ENCODE measurements at regions not wholly inside any gene's neighbourhood (a gene's known extent, or its start where the extent isn't known, plus 50 kb on each side); places are given as distances from the start of the nearest gene placed in this dataset.

GRCh38 chr20:57901526-57901925 lies 191.7 kb upstream of the PMEPA1 start:
- in situ Hi-C loops (cut with MboI; ENCODE audit: low pct_unique_long_range_greater_than_20kb, low sequenced_read_pairs) = no loop called here
- no peak for DNase-seq

GRCh38 chr20:57900226-57900905 lies 190.6 kb upstream of the PMEPA1 start:
- in situ Hi-C loops (cut with MboI; ENCODE audit: low pct_unique_long_range_greater_than_20kb, low sequenced_read_pairs) = no loop called here
- DNase-seq = no peak

- in situ Hi-C loops (cut with MboI; ENCODE audit: low pct_unique_long_range_greater_than_20kb, low sequenced_read_pairs) = no loop called here
- no peak for DNase-seq
Observed at GRCh38 chr20:57899554-57899953, 189.7 kb upstream of the PMEPA1 start.

- no peak for DNase-seq
- in situ Hi-C loops (cut with MboI; ENCODE audit: low pct_unique_long_range_greater_than_20kb, low sequenced_read_pairs) = no loop called here
Observed at GRCh38 chr20:57898332-57898731, 188.5 kb upstream of the PMEPA1 start.

- in situ Hi-C loops (cut with MboI; ENCODE audit: low pct_unique_long_range_greater_than_20kb, low sequenced_read_pairs) = no loop called here
- no peak for DNase-seq
Observed at GRCh38 chr20:57897891-57898290, 188.1 kb upstream of the PMEPA1 start.

- in situ Hi-C loops (cut with MboI; ENCODE audit: low pct_unique_long_range_greater_than_20kb, low sequenced_read_pairs) = no loop called here
- DNase-seq = no peak
Observed at GRCh38 chr20:57897156-57897874, 187.5 kb upstream of the PMEPA1 start.

GRCh38 chr20:57896563-57896962 lies 186.7 kb upstream of the PMEPA1 start:
- DNase-seq = no peak
- in situ Hi-C loops (cut with MboI; ENCODE audit: low pct_unique_long_range_greater_than_20kb, low sequenced_read_pairs) = no loop called here

- in situ Hi-C loops (cut with MboI; ENCODE audit: low pct_unique_long_range_greater_than_20kb, low sequenced_read_pairs) = no loop called here
- no peak for DNase-seq
Observed at GRCh38 chr20:57896017-57896416, 186.2 kb upstream of the PMEPA1 start.

- in situ Hi-C loops (cut with MboI; ENCODE audit: low pct_unique_long_range_greater_than_20kb, low sequenced_read_pairs) = no loop called here
- DNase-seq = no peak
Observed at GRCh38 chr20:57895161-57895855, 185.5 kb upstream of the PMEPA1 start.

GRCh38 chr20:57894522-57894921 lies 184.7 kb upstream of the PMEPA1 start:
- DNase-seq = no peak
- in situ Hi-C loops (cut with MboI; ENCODE audit: low pct_unique_long_range_greater_than_20kb, low sequenced_read_pairs) = no loop called here

GRCh38 chr20:57894096-57894495 lies 184.3 kb upstream of the PMEPA1 start:
- in situ Hi-C loops (cut with MboI; ENCODE audit: low pct_unique_long_range_greater_than_20kb, low sequenced_read_pairs) = no loop called here
- DNase-seq = no peak

- no peak for DNase-seq
- in situ Hi-C loops (cut with MboI; ENCODE audit: low pct_unique_long_range_greater_than_20kb, low sequenced_read_pairs) = no loop called here
Observed at GRCh38 chr20:57893366-57893999, 183.7 kb upstream of the PMEPA1 start.

GRCh38 chr20:57892471-57892870 lies 182.7 kb upstream of the PMEPA1 start:
- in situ Hi-C loops (cut with MboI; ENCODE audit: low pct_unique_long_range_greater_than_20kb, low sequenced_read_pairs) = no loop called here
- no peak for DNase-seq

GRCh38 chr20:57891014-57891413 lies 181.2 kb upstream of the PMEPA1 start:
- no peak for DNase-seq
- in situ Hi-C loops (cut with MboI; ENCODE audit: low pct_unique_long_range_greater_than_20kb, low sequenced_read_pairs) = no loop called here

- in situ Hi-C loops (cut with MboI; ENCODE audit: low pct_unique_long_range_greater_than_20kb, low sequenced_read_pairs) = no loop called here
- no peak for DNase-seq
Observed at GRCh38 chr20:57890202-57890800, 180.5 kb upstream of the PMEPA1 start.

GRCh38 chr20:57888591-57888990 lies 178.8 kb upstream of the PMEPA1 start:
- no peak for DNase-seq
- in situ Hi-C loops (cut with MboI; ENCODE audit: low pct_unique_long_range_greater_than_20kb, low sequenced_read_pairs) = no loop called here

GRCh38 chr20:57884956-57885355 lies 175.1 kb upstream of the PMEPA1 start:
- in situ Hi-C loops (cut with MboI; ENCODE audit: low pct_unique_long_range_greater_than_20kb, low sequenced_read_pairs) = no loop called here
- no peak for DNase-seq

GRCh38 chr20:57883761-57884160 lies 173.9 kb upstream of the PMEPA1 start:
- in situ Hi-C loops (cut with MboI; ENCODE audit: low pct_unique_long_range_greater_than_20kb, low sequenced_read_pairs) = no loop called here
- DNase-seq = no peak

- in situ Hi-C loops (cut with MboI; ENCODE audit: low pct_unique_long_range_greater_than_20kb, low sequenced_read_pairs) = no loop called here
- DNase-seq = no peak
Observed at GRCh38 chr20:57883224-57883623, 173.4 kb upstream of the PMEPA1 start.
